Suprapubic skin (tissue), 4 donors: ENCODE measurements at regions not wholly inside any gene's neighbourhood (a gene's known extent, or its start where the extent isn't known, plus 50 kb on each side); places are given as distances from the start of the nearest gene placed in this dataset.

Experiments used
- DNase-seq, 2 donors: peaks; one replicate each; pipeline ENCODE4 v3.0.0-alpha.2; 2019; ENCODE audit warnings: low spot score in 2 of 2
- H3K27ac ChIP-seq: fragments of 200-600 bp; sonication (generic); one replicate; pipeline ENCODE4 v1.5.1; 2019
- H3K27me3 ChIP-seq: fragments of 200-600 bp; sonication (generic); one replicate; pipeline ENCODE4 v1.5.1; 2019
- H3K36me3 ChIP-seq: fragments of 200-600 bp; sonication (generic); one replicate; pipeline ENCODE4 v1.5.1; 2019
- H3K4me1 ChIP-seq: fragments of 200-600 bp; sonication (generic); one replicate; pipeline ENCODE4 v1.5.1; 2019
- H3K4me3 ChIP-seq: fragments of 200-600 bp; sonication (generic); one replicate; pipeline ENCODE4 v1.5.1; 2019; ENCODE audit warnings: mild to moderate bottlenecking
- H3K9me3 ChIP-seq: fragments of 200-600 bp; sonication (generic); one replicate; pipeline ENCODE4 v1.5.1; 2019
- CTCF ChIP-seq, 2 donors: fragments of 200-600 bp in 1 of 2; fragments of 450-650 bp in 1 of 2; sonication (generic) in 1 of 2; IDR thresholded peaks; one replicate each; pipeline ENCODE4 v1.5.1; 2016 to 2019; ENCODE audit warnings: antibody characterized with exemption in 2 of 2, mild to moderate bottlenecking in 1 of 2, moderate library complexity in 1 of 2
- EP300 ChIP-seq: sonication (generic); formaldehyde crosslinking; IDR thresholded peaks from one replicate; pipeline ENCODE4 v1.6.1; 2017; ENCODE audit warnings: antibody characterized with exemption
- POLR2A ChIP-seq, 2 donors: fragments of 450-650 bp; IDR thresholded peaks; one replicate each; pipeline ENCODE4 v1.6.1; 2017; ENCODE audit warnings: antibody characterized with exemption in 2 of 2, mild to moderate bottlenecking in 2 of 2, moderate library complexity in 2 of 2
- POLR2AphosphoS5 ChIP-seq, 3 donors: sonication (generic); formaldehyde crosslinking; IDR thresholded peaks; one replicate each; pipeline ENCODE4 v1.6.1; 2017; ENCODE audit warnings: antibody characterized with exemption in 3 of 3
- WGBS: methylation state at CpG from one replicate; pipeline ENCODE4 v1.1.5; 2018; 5-methylcytosine and 5-hydroxymethylcytosine counted together

DNA sequence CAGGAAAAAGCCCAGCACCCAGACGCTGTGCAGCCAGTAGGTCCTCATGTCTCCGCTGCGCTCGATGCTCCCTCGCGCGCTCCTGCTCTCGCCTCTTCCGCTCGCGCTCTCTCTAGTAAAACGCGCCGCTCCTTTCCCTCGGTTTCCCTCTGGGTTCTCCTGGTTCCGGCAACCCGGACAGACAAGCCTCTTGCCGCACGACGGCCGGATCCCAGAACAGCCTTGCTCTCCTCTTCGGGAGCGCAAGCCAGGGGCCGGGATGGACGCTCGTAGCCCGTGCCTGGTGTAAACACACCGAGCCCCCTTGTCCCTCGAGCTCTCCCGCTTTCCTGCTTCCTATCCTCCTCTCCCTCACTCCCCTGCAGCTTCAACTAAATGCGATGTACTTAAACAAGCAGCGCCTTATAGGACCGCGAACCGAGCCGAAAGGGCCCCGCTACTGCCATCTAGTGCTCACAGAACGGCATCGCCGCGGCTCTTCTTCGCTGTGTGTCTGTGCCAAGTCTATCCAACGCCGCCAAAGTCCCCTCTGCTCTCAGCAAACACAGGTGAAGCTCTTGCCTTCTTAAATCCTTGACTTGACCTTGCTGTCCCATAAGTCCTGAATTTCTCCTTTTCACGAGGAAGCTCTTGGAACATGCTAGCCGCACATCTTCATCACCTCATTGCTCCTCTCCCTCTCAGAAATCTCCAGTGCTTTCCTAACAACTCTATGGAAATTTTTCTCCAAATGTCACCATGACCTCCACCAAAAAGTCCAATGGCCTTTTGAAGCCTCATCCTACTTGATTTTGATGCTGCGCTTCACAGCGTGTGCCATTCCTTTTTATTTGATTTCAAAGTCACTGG, 1037.2 kb downstream of the IGSF11 start:
- no peaks in the 10 kb centered on the region for H3K9me3 ChIP-seq
- no peaks in the 10 kb centered on the region for H3K36me3 ChIP-seq
- peak; percentile 81 to 89 for DNase-seq
- peaks cover 16% of the 10 kb centered on the region for H3K4me1 ChIP-seq
- 5% methylated on average over 44 of the region's 48 CpGs for WGBS
- H3K27ac ChIP-seq = no peak overlapping the region
- peak overlapping the region; percentile 51 for H3K4me3 ChIP-seq
- no peak for TF ChIP-seq POLR2AphosphoS5 (IDR thresholded peaks at IDR 0.05)
- no peak for TF ChIP-seq EP300
- TF ChIP-seq CTCF (IDR thresholded peaks at IDR 0.05) = peak; percentile 50 to 83
- H3K27me3 ChIP-seq = peaks cover 27% of the 10 kb centered on the region

DNA sequence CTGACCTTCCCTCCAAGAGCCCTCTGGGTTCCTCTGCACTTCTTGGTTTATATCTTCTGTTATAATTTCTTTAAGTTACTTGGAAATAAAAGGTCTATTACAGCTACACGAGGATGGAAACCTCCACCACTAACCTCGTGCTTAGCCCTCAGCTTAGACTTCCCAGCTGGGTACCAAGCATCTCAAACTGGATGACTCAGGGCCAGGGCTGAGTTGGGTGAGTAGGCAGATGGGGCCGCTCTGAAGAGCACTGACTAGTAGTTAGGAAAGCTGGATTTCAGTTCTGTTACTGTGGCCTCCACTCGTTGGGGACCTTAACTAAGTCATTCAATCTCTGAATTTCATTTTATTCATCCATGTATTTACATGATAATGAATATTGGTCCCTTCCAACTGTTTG, 1036.6 kb downstream of the IGSF11 start:
- H3K27ac ChIP-seq = no peak overlapping the region
- 61% methylated on average over 4 of the region's 4 CpGs for WGBS
- no peak overlapping the region for H3K4me3 ChIP-seq
- H3K4me1 ChIP-seq = peaks cover 16% of the 10 kb centered on the region
- TF ChIP-seq POLR2AphosphoS5 (IDR thresholded peaks at IDR 0.05) (no peak), CTCF (IDR thresholded peaks at IDR 0.05) (no peak), EP300 (no peak), POLR2A (IDR thresholded peaks at IDR 0.05) (no peak)
- DNase-seq = no peak
- peaks cover 27% of the 10 kb centered on the region for H3K27me3 ChIP-seq
- H3K9me3 ChIP-seq = no peaks in the 10 kb centered on the region
- H3K36me3 ChIP-seq = no peaks in the 10 kb centered on the region

- Histone ChIP-seq H3K27me3 (peaks cover 14% of the 10 kb centered on the region), H3K4me3 (no peak overlapping the region), H3K27ac (no peak overlapping the region), H3K36me3 (no peaks in the 10 kb centered on the region), H3K9me3 (no peaks in the 10 kb centered on the region), H3K4me1 (peaks cover 16% of the 10 kb centered on the region)
- no peak for DNase-seq
- TF ChIP-seq POLR2AphosphoS5 (IDR thresholded peaks at IDR 0.05) (no peak), EP300 (no peak), CTCF (IDR thresholded peaks at IDR 0.05) (no peak), POLR2A (IDR thresholded peaks at IDR 0.05) (no peak)
- 71% methylated on average over 2 of the region's 2 CpGs for WGBS
Observed at GRCh38 chr3:118000219-118000618, 1034.4 kb downstream of the IGSF11 start.

GRCh38 chr3:118001380-118001779, 1033.3 kb downstream of the IGSF11 start:
- H3K36me3 ChIP-seq = no peaks in the 10 kb centered on the region
- no peak overlapping the region for H3K27ac ChIP-seq
- 10% methylated on average over 2 of the region's 2 CpGs for WGBS
- H3K4me3 ChIP-seq = no peak overlapping the region
- no peak for DNase-seq
- no peaks in the 10 kb centered on the region for H3K9me3 ChIP-seq
- peaks cover 10% of the 10 kb centered on the region for H3K27me3 ChIP-seq
- TF ChIP-seq CTCF (IDR thresholded peaks at IDR 0.05) = no peak
- H3K4me1 ChIP-seq = peaks cover 11% of the 10 kb centered on the region

- 61% methylated on average over 3 of the region's 3 CpGs for WGBS
- no peak for DNase-seq
- Histone ChIP-seq H3K4me3 (no peak overlapping the region), H3K9me3 (no peaks in the 10 kb centered on the region), H3K4me1 (no peaks in the 10 kb centered on the region), H3K27ac (no peak overlapping the region), H3K36me3 (no peaks in the 10 kb centered on the region), H3K27me3 (no peaks in the 10 kb centered on the region)
- TF ChIP-seq POLR2AphosphoS5 (IDR thresholded peaks at IDR 0.05) = no peak
- TF ChIP-seq POLR2A (IDR thresholded peaks at IDR 0.05) = no peak
- no peak for TF ChIP-seq EP300
- no peak for TF ChIP-seq CTCF (IDR thresholded peaks at IDR 0.05)
Observed at GRCh38 chr3:118011910-118012309, 1022.7 kb downstream of the IGSF11 start.
